IMR-90 (cell line): ENCODE measurements at regions not wholly inside any gene's neighbourhood (a gene's known extent, or its start where the extent isn't known, plus 50 kb on each side); places are given as distances from the start of the nearest gene placed in this dataset.

ENCODE experiments used
- ATAC-seq: fragments of 200-7000 bp; cut with Tn5 transposase; 2 replicates; pipeline ENCODE4 v1.9.1; 2020; ENCODE audit warnings: low read depth, mild to moderate bottlenecking, moderate library complexity
- BruUV-seq: library from RNA; stranded (reverse); fragments of 400-500 nt; replicated peaks from 2 replicates; lab custom pipeline; 2021; lab: Mats Ljungman, UMichigan
- CTCF ChIA-PET: fragments of 300-600 bp; formaldehyde crosslinking; extraction: SDS; loops from one replicate; lab custom pipeline; 2021; ENCODE audit warnings: antibody characterized with exemption; lab: Yijun Ruan, JAX
- POLR2A ChIA-PET: fragments of 300-600 bp; sonication (Branson Sonifier 250); formaldehyde crosslinking; loops from one replicate; lab custom pipeline; 2022; ENCODE audit warnings: antibody characterized with exemption; ENCODE audit not compliant: unreplicated experiment; lab: Charles Lee
- DNase-seq: peaks from one replicate; pipeline ENCODE4 v3.0.0; 2013
- H2AFZ ChIP-seq: replicated peaks from 2 replicates; pipeline ENCODE3; 2013; ENCODE audit warnings: low read length, mild to moderate bottlenecking; ENCODE audit not compliant: poor library complexity
- H2AK5ac ChIP-seq: 2 replicates; pipeline ENCODE4 v1.6.1; 2013; ENCODE audit warnings: low read depth, low read length, inconsistent platforms
- H2AK9ac ChIP-seq: replicated peaks from 2 replicates; pipeline ENCODE3; 2013; ENCODE audit warnings: mild to moderate bottlenecking, low read depth, low read length, moderate library complexity; ENCODE audit not compliant: poor library complexity
- H2BK120ac ChIP-seq: 2 replicates; pipeline ENCODE4 v1.6.1; 2013; ENCODE audit warnings: low read depth, low read length, inconsistent platforms
- H2BK15ac ChIP-seq: 3 replicates; pipeline ENCODE4 v1.6.1; 2013; ENCODE audit warnings: low read depth, low read length, inconsistent platforms
- H2BK20ac ChIP-seq: 2 replicates; pipeline ENCODE4 v1.6.1; 2013; ENCODE audit warnings: low read depth, mild to moderate bottlenecking, inconsistent platforms, low read length, moderate library complexity
- H2BK5ac ChIP-seq: 2 replicates; pipeline ENCODE4 v1.6.1; 2013; ENCODE audit warnings: mild to moderate bottlenecking, low read depth, low read length, inconsistent platforms; ENCODE audit not compliant: poor library complexity, severe bottlenecking
- H3K14ac ChIP-seq: replicated peaks from 2 replicates; pipeline ENCODE4 v1.6.1; 2013; ENCODE audit warnings: low read depth, low read length, inconsistent platforms
- H3K18ac ChIP-seq: 2 replicates; pipeline ENCODE4 v1.6.1; 2013; ENCODE audit warnings: low read depth, low read length, control low read depth
- H3K23ac ChIP-seq: 2 replicates; pipeline ENCODE4 v1.6.1; 2013; ENCODE audit warnings: low read depth, low read length, inconsistent platforms
- H3K27ac ChIP-seq: 2 replicates; pipeline ENCODE4 v1.5.1; 2013; ENCODE audit warnings: mild to moderate bottlenecking, control low read depth, low read length; ENCODE audit not compliant: insufficient read depth
- H3K27me3 ChIP-seq: 2 replicates; pipeline ENCODE4 v1.6.1; 2013; ENCODE audit warnings: low read length; ENCODE audit not compliant: control insufficient read depth, insufficient read depth
- H3K36me3 ChIP-seq: 2 replicates; pipeline ENCODE4 v1.6.1; 2013; ENCODE audit warnings: low read length, mixed read lengths; ENCODE audit not compliant: control insufficient read depth, insufficient read depth
- H3K4ac ChIP-seq: 2 replicates; pipeline ENCODE4 v1.6.1; 2013; ENCODE audit warnings: low read depth, low read length, inconsistent platforms
- H3K4me1 ChIP-seq: 2 replicates; pipeline ENCODE4 v1.6.1; 2013; ENCODE audit warnings: low read length, mixed read lengths; ENCODE audit not compliant: control insufficient read depth, insufficient read depth
- H3K4me2 ChIP-seq: 2 replicates; pipeline ENCODE4 v1.6.1; 2013; ENCODE audit warnings: low read depth, mild to moderate bottlenecking, control low read depth, low read length, moderate library complexity
- H3K4me3 ChIP-seq: 2 replicates; pipeline ENCODE4 v1.5.1; 2013; ENCODE audit warnings: low read depth, mild to moderate bottlenecking, control low read depth, low read length, moderate library complexity; ENCODE audit not compliant: insufficient read depth
- H3K56ac ChIP-seq: 2 replicates; pipeline ENCODE4 v1.6.1; 2013; ENCODE audit warnings: low read length, inconsistent platforms; ENCODE audit not compliant: insufficient read depth; ENCODE audit errors: extremely low read depth
- H3K79me1 ChIP-seq, 2 experiments: 2 replicates each; pipeline ENCODE4 v1.6.1; 2013; ENCODE audit warnings: low read length in 2 of 2, inconsistent platforms in 1 of 2, low read depth in 1 of 2
- H3K9ac ChIP-seq: 2 replicates; pipeline ENCODE4 v1.6.1; 2013; ENCODE audit warnings: low read depth, low read length, control low read depth
- H3K9me1 ChIP-seq: 2 replicates; pipeline ENCODE4 v1.6.1; 2013; ENCODE audit warnings: low read length, inconsistent platforms; ENCODE audit not compliant: insufficient read depth
- H3K9me3 ChIP-seq: 2 replicates; pipeline ENCODE4 v1.6.1; 2013; ENCODE audit warnings: low read length; ENCODE audit not compliant: control insufficient read depth, insufficient read depth
- H4K20me1 ChIP-seq: 2 replicates; pipeline ENCODE4 v1.6.1; 2013; ENCODE audit warnings: low read length, inconsistent platforms; ENCODE audit not compliant: insufficient read depth
- H4K5ac ChIP-seq: 2 replicates; pipeline ENCODE4 v1.6.1; 2013; ENCODE audit warnings: mild to moderate bottlenecking, low read depth, low read length, control low read depth
- H4K8ac ChIP-seq, 2 experiments: 2 replicates each; pipeline ENCODE4 v1.6.1; 2013; ENCODE audit warnings: low read depth in 2 of 2, low read length in 2 of 2, control low read depth in 1 of 2, inconsistent platforms in 1 of 2
- H4K91ac ChIP-seq: 2 replicates; pipeline ENCODE4 v1.6.1; 2013; ENCODE audit warnings: low read depth, low read length, inconsistent platforms; ENCODE audit not compliant: insufficient read depth
- BHLHE40 ChIP-seq: fragments of 150-350 bp; IDR thresholded peaks from 2 replicates; pipeline ENCODE4 v1.6.1; 2016; ENCODE audit warnings: mild to moderate bottlenecking, low read depth, low read length
- CEBPB ChIP-seq: IDR thresholded peaks from 2 replicates; pipeline ENCODE4 v1.6.1; 2012; ENCODE audit warnings: low read depth, low read length, improper control_type of control experiment
- CHD1 ChIP-seq: IDR thresholded peaks from 2 replicates; pipeline ENCODE4 v1.6.1; 2012; ENCODE audit warnings: low read depth, low read length, improper control_type of control experiment
- FOS ChIP-seq: fragments of 150-350 bp; IDR thresholded peaks from 2 replicates; pipeline ENCODE4 v1.6.1; 2016; ENCODE audit warnings: low read depth, low read length
- MAFK ChIP-seq: IDR thresholded peaks from 2 replicates; pipeline ENCODE4 v1.6.1; 2012; ENCODE audit warnings: low read depth, low read length, improper control_type of control experiment
- MAZ ChIP-seq: IDR thresholded peaks from 2 replicates; pipeline ENCODE4 v1.6.1; 2012; ENCODE audit warnings: low read depth, mild to moderate bottlenecking, low read length, improper control_type of control experiment, moderate library complexity, borderline replicate concordance
- MXI1 ChIP-seq: IDR thresholded peaks from 2 replicates; pipeline ENCODE4 v1.6.1; 2012; ENCODE audit warnings: low read depth, mild to moderate bottlenecking, low read length, moderate library complexity, borderline replicate concordance
- NFE2L2 ChIP-seq: fragments of 150-350 bp; IDR thresholded peaks from 2 replicates; pipeline ENCODE4 v1.6.1; 2016; ENCODE audit warnings: low read depth, mild to moderate bottlenecking, low read length
- POLR2A ChIP-seq: IDR thresholded peaks from 2 replicates; pipeline ENCODE4 v1.6.1; 2012; ENCODE audit warnings: mild to moderate bottlenecking, low read depth, low read length
- RAD21 ChIP-seq: IDR thresholded peaks from 2 replicates; pipeline ENCODE4 v1.6.1; 2012; ENCODE audit warnings: low read length, improper control_type of control experiment
- RCOR1 ChIP-seq: IDR thresholded peaks from 2 replicates; pipeline ENCODE4 v1.6.1; 2012; ENCODE audit warnings: mild to moderate bottlenecking, low read length, improper control_type of control experiment; ENCODE audit not compliant: insufficient replicate concordance
- RFX5 ChIP-seq: IDR thresholded peaks from 2 replicates; pipeline ENCODE4 v1.8.0; 2012; ENCODE audit warnings: low read depth, mild to moderate bottlenecking, low read length, moderate library complexity
- SMC3 ChIP-seq: fragments of 150-350 bp; IDR thresholded peaks from 2 replicates; pipeline ENCODE4 v1.6.1; 2016; ENCODE audit warnings: low read depth, mild to moderate bottlenecking, antibody characterized with exemption, low read length, moderate library complexity
- WGBS, 2 experiments: methylation state at CpG; one replicate each; pipeline versions ENCODE4 v1.1.5 to v1.1.7; 2013; ENCODE audit warnings: missing lambda C conversion rate in 2 of 2; ENCODE audit not compliant: insufficient read length in 1 of 2; ENCODE audit errors: extremely low coverage in 2 of 2; 5-methylcytosine and 5-hydroxymethylcytosine counted together
- dilution Hi-C: fragments of 300-500 bp; cut with HindIII; formaldehyde crosslinking; loops from one replicate; pipeline ENCODE4 v1.14.3; 2018; ENCODE audit warnings: low sequenced_read_pairs; ENCODE audit not compliant: unreplicated experiment
- in situ Hi-C: fragments of 300-500 bp; cut with MboI; formaldehyde crosslinking; loops from 3 replicates; pipeline ENCODE4 v1.14.3; 2019; ENCODE audit warnings: low sequenced_read_pairs, inconsistent platforms, mixed read lengths
- intact Hi-C: fragments of 100-400 bp; cut with micrococcal nuclease; formaldehyde crosslinking; loops from 2 replicates; pipeline ENCODE4 v1.10.0; 2022
- TF ChIP-seq, protein P1 (sequence below): fragments of 150-350 bp; IDR thresholded peaks from 2 replicates; pipeline ENCODE4 v1.6.1; 2017; ENCODE audit warnings: mild to moderate bottlenecking, antibody characterized with exemption, low read length, low read depth
- TF ChIP-seq, protein P2 (sequence below): fragments of 150-350 bp; IDR thresholded peaks from 2 replicates; pipeline ENCODE4 v1.6.1; 2016; ENCODE audit warnings: low read depth, mild to moderate bottlenecking, low read length, moderate library complexity, borderline replicate concordance
- TF ChIP-seq, protein P3 (sequence below): conservative IDR thresholded peaks from 2 replicates; pipeline ENCODE4 v1.5.1; 2012; ENCODE audit warnings: mild to moderate bottlenecking, low read depth, low read length, improper control_type of control experiment

DNA sequence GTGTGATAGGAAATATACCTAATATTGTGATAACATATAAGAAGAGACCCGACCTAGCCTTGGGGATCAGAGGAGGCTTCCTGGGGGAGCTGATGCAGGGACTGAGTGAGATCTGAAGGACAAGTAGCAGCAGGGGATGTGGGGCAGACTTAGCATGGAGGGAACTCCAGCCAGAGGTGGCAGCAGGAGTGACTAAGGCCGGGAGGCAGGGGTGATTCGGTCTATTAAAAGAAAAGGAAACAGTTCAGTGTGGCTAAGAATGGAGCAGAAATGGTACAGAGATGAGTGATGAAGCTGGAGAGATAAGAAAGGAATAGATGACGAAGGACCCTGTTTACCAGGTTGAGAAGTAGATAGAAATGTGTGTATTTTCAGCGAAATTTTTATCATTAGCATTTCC lies 408.8 kb downstream of the ENC1 start:
- dilution Hi-C loops (no loop called here), in situ Hi-C loops (no loop called here), intact Hi-C loops (no loop called here)
- Histone ChIP-seq H3K4me2 (no peak overlapping the region), H3K9me3 (no peaks in the 10 kb centered on the region), H3K36me3 (no peaks in the 10 kb centered on the region), H3K4me3 (no peak overlapping the region), H2AK9ac (no peak overlapping the region), H2BK120ac (peak overlapping the region; percentile 28; the same call in 1 of the 2 replicates), H4K8ac (peak overlapping the region in 1 of 2 experiments; percentile 26; a peak in 2 of 4 replicates), H3K27me3 (peaks cover 2% of the 10 kb centered on the region), H4K20me1 (no peaks in the 10 kb centered on the region), H3K4me1 (peaks cover 8% of the 10 kb centered on the region), H4K91ac (no peak overlapping the region), H3K9ac (no peak overlapping the region), H3K4ac (peak overlapping the region; percentile 50; the same call in 1 of the 2 replicates), H3K79me1 (no peaks in the 10 kb centered on the region; a peak in 1 of 4 replicates), H3K56ac (no peak overlapping the region), H3K9me1 (peaks cover 7% of the 10 kb centered on the region), H3K14ac (no peak overlapping the region), H3K27ac (no peak overlapping the region), H2BK15ac (peak overlapping the region; percentile 62; the same call in 1 of the 3 replicates), H2BK20ac (0 out of 2 replicates have a peak overlapping the region, but pooled peaks have one; percentile 66), H3K23ac (no peak overlapping the region), H4K5ac (no peak overlapping the region), H2AFZ (no peak overlapping the region), H2BK5ac (no peak overlapping the region), H3K18ac (no peak overlapping the region), H2AK5ac (peak overlapping the region; percentile 40; the same call in 1 of the 2 replicates)
- ChIA-PET POLR2A (no interaction called here), CTCF (no interaction called here)
- no peak for DNase-seq
- 89% methylated on average over 3 of the region's 5 CpGs; no CpG with 5 or more reads in 1 of the 2 experiments for WGBS, 2 experiments
- no TSS peak for BruUV-seq
- ATAC-seq: no peak
- TF ChIP-seq FOS (no peak), SMC3 (no peak), POLR2A (no peak), RFX5 (no peak), RCOR1 (no peak), CEBPB (no peak), NFE2L2 (no peak), CHD1 (no peak), BHLHE40 (no peak), MAFK (no peak), RAD21 (no peak), MAZ (no peak), MXI1 (no peak)
- TF ChIP-seq, protein P1, sequence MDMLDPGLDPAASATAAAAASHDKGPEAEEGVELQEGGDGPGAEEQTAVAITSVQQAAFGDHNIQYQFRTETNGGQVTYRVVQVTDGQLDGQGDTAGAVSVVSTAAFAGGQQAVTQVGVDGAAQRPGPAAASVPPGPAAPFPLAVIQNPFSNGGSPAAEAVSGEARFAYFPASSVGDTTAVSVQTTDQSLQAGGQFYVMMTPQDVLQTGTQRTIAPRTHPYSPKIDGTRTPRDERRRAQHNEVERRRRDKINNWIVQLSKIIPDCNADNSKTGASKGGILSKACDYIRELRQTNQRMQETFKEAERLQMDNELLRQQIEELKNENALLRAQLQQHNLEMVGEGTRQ: no peak
- TF ChIP-seq, protein P2, sequence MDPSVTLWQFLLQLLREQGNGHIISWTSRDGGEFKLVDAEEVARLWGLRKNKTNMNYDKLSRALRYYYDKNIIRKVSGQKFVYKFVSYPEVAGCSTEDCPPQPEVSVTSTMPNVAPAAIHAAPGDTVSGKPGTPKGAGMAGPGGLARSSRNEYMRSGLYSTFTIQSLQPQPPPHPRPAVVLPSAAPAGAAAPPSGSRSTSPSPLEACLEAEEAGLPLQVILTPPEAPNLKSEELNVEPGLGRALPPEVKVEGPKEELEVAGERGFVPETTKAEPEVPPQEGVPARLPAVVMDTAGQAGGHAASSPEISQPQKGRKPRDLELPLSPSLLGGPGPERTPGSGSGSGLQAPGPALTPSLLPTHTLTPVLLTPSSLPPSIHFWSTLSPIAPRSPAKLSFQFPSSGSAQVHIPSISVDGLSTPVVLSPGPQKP: no peak
- TF ChIP-seq, protein P3, sequence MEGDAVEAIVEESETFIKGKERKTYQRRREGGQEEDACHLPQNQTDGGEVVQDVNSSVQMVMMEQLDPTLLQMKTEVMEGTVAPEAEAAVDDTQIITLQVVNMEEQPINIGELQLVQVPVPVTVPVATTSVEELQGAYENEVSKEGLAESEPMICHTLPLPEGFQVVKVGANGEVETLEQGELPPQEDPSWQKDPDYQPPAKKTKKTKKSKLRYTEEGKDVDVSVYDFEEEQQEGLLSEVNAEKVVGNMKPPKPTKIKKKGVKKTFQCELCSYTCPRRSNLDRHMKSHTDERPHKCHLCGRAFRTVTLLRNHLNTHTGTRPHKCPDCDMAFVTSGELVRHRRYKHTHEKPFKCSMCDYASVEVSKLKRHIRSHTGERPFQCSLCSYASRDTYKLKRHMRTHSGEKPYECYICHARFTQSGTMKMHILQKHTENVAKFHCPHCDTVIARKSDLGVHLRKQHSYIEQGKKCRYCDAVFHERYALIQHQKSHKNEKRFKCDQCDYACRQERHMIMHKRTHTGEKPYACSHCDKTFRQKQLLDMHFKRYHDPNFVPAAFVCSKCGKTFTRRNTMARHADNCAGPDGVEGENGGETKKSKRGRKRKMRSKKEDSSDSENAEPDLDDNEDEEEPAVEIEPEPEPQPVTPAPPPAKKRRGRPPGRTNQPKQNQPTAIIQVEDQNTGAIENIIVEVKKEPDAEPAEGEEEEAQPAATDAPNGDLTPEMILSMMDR: no peak
